HG03521 (cell line): ENCODE measurements at regions not wholly inside any gene's neighbourhood (a gene's known extent, or its start where the extent isn't known, plus 50 kb on each side); places are given as distances from the start of the nearest gene placed in this dataset.

ENCODE experiments used
- ATAC-seq: cut with Tn5 transposase; IDR thresholded peaks from one replicate; pipeline ENCODE4 v1.9.1; 2021; ENCODE audit warnings: mild to moderate bottlenecking, moderate library complexity; ENCODE audit not compliant: unreplicated experiment

DNA sequence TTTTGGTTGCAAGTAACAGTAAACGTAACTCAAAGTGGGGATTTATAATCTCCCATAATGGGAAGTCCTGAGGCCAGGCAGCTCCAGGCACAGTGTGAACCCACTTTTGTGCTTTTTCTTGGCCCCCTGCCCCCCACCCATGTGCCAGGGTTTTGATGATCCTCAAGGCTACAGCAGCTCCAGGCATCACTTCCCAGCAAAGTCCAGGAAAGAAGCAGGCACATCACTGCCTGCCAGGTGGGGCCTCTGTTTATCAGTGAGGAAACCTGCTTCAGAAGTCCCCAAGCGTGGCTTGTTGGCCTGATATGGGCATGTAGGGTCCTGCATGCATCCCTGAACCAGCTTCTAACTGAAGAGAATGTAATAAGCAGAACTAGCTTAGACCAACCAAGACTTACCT is 299.2 kb upstream of the SKOR2 start:
- ATAC-seq, result no peak

DNA sequence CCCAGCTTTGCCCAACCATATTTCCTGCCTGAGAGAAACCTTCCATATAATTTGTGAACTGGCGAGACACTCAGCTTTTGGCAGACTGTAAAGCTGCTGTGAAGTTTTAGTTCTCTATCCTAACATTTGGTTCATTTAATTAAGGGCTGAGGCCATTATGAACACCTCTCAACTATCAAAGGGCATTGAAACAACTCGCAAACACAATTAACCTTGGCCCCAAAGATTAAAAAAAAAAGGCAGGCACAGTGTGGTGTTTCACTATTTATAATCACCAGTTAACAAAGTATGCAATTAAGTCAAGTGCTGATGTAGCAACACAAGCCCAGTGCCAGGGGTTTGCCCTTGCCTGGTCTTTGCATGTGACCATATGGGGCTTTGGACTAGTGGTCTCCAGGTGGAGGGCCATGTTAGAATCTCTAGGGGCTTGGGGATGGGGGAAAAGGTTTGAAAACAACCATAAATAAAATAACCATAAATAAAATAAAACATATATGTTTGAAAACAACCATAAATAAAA is 297.6 kb upstream of the SKOR2 start:
- no peak for ATAC-seq

DNA sequence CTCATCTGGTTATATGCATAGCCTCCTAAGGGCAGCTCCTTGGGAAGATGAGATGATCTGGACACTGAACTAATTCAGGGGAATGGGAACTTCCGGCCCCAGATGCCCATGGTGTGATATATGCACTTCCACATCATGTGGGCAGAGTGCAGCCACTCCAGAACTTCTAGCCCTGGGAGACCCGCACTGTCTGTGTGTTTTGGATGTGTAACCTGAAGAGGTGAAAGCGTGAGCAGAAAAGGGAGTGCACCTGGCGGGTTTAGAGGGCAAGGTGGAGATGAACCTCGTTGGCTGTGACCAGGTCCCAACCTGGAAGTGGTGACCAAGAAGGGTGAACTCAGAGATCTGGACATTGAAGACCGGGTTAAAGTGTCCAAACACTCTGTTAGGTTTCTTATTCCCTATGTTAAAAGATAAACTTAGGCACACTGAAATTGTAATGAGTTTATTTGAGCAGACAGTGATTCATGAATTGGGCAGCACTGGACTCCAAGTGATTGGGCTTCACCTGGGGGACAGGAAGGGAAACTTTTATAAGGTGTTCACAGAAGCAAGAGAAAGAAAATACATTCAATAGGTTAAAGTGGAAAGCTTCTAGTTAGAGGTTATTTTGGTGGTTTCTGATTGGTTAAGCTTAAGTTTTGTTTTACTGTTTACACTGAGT is 296.2 kb upstream of the SKOR2 start:
- no peak for ATAC-seq

DNA sequence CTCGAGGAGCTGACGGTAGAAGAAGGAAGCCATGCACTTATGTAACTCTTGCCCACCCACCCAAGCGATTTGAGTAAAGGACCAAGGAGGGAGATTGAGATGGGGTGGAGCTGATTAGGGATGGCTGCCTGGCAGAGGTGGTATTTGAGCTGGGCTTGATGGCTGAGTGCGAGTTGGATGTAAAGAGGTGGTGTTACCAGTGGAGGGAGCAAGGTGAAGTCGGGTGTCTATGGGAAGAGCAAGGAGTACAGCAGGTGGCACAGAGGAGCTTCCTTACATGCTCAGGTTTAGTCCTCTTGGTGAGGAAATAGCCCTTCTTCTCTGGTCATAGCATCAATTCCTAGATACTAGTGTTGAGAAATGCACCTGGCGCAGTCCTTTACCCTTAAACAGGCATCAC is 294.2 kb upstream of the SKOR2 start:
- no peak for ATAC-seq

DNA sequence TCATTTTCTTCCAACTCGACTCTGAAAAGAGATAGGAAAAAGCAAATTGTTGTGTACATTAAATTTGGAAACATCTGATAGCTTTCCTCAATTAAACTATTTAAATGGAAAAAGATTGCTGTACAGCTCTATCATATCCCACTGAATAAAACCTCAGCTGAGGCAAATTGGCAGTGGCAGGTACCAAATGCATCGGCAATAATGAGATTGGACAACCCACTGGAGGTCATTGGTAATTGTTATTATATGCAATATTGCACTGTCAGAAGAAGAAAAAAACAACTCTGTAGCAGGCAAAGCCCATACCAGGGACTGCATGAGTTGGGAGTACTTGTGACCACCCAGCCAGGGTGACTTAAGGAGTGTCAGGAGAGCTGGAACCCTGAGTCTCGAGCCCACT is 291.6 kb upstream of the SKOR2 start:
- no peak for ATAC-seq

DNA sequence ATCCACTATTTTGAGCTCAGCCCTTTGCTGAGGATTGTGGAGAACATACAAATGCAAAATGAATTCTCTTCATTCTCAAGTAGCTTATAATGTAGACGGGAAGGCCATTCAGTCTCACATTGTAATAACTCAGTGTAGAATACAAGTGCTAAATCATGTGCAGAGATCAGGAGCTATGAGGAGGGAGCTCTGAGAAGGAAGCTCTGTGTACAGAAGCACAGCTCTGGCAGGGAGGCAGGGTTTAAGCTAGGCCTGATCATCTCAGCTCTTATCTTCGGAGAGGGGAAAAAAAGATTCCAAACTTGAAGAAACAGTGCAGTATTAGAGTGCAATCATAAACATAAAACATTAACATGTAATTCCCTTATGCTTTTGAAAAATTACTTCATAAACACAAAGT is 291.1 kb upstream of the SKOR2 start:
- ATAC-seq, result no peak

DNA sequence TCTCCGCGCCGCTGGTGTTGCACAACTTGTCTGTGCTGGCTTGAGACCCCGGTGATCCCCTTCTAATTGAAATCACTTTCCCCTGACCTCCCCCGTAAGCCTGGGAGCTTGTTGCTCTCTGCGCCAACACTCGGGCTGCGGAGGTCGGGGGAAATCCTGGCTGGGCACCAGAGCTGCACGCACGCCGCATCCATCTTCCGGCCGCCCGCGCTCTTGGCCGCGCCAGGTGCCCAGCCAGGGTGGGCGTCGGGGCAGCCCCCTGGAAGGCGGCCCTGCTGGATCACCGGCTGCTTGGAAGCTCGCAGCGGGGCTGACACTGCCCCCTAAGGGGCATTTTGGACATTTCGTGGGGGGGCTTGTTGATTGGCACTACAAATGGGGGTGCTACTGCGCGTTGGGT is 280.3 kb upstream of the SKOR2 start:
- ATAC-seq, result no peak

DNA sequence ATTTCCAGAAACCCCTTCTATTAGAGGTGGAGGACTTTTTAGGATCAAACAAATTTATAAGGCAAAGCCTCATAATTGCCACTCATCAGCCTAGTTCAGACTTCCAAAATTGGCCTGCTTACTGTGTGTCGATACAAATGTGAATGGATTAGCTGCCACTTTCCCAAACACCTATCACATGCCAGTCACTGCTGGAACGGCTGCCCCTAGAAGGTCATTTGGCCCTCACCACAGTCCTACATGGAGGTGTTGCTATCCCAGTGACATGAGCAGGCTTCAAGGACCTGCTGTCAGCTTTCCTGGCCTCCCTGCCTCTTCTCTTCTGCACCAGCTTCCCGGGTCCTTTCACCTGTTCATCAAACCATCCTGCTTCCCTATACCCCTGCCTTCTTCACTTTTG is 279.2 kb upstream of the SKOR2 start:
- no peak for ATAC-seq

DNA sequence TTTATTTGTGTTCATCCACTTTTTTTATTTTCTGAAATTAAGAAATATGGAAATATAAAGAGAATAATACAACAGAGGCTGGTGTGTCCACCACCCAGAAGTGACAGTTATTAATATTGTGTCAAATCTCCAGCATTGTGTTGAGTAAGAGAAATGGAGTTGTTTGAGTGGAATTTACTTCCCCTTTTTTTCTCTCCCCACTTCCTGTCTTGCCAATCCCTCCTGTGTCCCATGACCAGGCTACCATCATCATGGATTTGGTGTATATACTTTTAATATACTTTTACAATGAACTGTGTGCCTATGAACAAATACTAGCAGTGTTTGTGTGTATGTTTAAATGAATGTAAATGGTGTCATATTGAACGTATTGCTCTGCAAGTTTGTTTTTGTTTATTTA is 276.9 kb upstream of the SKOR2 start:
- ATAC-seq, result no peak

DNA sequence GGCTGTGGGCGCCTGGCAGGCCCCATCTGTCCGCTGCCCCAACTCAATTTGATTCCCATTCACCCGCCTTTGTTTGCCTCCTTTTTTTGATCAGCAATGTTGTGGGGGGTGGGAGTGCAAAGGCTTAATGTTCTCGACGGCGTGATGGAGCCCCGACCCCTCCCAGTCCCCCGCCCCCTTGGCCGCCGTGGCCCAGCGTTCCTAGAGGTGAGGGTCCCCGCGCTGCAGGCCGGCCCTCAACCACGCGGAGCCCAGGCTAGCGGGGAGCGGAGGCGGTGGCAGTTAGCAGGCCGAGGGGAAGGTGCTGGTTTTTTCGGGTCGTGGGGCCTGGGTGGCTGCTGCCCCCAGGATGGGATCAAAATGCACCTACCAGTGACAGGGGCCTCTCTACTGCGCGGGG is 274.7 kb upstream of the SKOR2 start:
- no peak for ATAC-seq

DNA sequence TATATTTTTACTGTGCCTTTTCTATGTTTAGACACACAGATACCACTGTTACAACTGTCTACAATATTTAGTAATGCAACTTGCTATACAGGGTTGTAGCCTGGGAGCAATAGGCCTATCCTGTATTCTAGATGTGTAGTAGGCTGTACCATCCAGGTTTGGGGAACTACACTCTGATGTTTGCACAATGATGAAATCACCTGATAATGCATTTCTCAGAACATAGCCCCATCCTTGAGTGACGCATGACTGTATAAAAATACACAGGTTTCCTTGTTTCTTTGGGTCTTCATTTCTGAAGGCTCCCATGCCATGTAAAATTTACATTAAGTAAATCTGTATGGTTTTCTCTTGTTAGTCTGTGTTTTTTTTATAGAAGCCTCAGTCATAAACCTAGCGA is 270.9 kb upstream of the SKOR2 start:
- no peak for ATAC-seq

DNA sequence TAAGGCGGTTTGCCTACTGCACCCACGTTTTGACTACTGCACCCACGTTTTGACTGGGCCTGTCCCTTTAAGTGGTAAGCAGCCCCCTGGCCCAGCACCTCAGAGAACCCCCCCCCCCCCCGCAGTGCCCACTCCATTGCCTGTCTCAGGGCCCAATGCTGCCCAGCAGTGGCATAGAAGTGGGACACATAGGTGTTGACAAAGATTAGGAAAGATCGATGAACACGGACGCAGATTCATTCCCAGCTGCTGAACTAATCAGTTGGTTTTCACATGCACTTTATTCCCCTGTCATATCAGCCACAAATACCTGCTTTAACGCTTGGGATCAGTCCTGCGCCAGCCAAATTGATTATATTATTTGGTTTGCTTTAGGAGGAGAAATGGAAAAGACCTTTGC is 268.8 kb upstream of the SKOR2 start:
- ATAC-seq, result no peak

DNA sequence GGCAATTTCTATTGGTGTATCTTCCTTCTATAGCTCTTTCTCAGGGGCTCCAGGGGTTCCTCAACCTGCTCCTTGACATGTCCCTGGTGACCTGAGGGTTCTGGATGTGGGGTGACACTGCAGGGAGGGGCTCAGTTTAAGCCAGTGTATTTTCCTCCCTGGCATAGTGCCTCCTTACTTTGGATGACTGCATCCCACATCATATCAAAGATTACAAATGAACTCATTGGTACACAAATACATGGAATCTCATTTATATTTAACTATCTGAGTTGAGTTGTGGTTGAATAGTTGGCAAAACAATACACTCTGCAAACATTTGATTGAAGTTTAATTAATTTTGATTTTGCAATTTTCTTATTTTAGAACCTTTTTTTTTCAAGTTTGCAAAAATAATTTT is 268.2 kb upstream of the SKOR2 start:
- no peak for ATAC-seq

DNA sequence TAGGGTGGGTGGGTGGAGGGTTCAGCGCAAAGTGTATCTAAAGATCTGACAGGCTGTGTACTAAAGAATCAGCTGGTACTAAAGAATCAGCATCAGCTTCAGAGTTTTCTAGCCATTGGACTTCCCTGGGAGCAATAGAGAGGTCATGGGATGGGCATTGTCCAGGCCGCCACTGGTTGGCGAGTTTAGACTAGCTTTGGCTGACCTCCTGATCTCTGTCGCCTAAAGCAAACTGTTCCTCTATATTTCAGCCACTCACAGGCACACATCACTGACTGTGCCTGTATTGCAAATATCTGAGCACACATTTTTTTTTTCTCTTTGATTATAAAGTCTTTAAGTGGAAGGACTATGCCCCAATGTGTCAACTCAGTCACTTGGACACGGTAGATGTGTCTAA is 267.8 kb upstream of the SKOR2 start:
- ATAC-seq, result no peak

DNA sequence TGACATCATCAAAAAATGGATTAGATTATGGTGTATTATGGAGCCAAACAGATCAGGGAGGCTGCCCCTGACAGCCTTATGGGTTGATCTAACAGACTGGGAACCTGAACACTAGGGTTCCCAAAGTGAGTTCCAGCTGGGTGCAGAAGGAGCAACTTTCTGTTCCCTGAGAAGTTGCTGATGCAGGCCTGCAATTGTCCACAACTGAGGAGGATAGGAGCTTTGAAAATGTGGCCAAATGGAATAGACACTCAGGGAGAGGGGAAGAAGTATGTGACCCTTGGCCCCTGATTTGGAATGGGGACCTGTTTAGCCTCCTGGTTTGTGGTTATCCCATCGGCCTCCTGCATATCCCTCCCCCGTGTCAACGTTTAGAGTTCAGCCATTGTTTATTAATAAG is 262.2 kb upstream of the SKOR2 start:
- no peak for ATAC-seq

DNA sequence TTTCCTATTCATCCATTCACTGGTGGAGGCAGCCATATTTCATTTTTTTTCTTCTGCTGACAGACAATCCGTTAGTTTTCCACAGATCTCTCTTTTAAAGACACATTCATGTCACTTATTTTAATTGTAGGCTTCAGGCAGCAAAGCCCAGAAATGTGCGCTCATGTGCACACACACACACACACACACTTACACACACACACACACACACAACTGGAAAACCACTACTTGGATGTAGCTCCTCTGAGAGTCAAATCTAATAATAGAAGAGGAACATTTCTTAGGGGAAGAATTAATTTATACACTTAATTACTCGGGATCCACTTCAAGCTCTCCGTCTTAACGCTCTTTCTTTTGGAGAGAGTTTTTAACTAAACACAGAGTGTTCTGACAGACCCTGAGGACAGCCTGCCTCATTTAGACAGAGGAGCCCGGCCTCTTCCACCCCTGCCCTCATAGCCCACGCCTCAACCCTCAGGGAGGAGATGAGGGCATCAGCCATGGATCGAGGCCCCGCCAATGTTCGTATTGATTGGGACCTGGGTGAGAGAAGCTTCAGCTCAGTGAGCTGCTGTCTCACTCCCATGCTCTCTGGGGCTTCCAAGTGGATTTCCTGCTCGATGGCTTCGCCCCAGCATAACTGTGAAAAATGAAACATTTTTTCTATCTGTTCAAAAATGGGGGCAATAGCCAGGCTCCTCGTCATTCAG is 261.4 kb upstream of the SKOR2 start:
- no peak for ATAC-seq

DNA sequence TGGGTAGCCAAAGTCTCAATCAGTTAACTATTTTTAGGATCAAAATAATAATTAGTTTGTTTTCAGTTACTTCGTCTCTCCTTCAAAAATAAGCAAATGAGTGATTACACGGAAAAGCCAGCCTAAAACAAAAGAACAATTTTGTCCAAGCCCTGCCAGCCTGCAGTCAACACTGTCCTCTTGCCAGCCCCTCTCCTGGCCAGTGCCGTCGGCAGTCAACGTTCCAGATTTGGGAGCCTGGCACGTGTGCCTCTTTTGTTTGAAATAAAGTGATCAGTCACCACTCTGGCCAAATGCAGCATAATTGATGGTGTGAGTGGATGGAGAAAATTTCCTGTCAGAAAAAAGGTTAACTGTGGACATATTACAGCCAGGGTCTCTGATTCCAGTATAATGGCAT is 260.6 kb upstream of the SKOR2 start:
- no peak for ATAC-seq

DNA sequence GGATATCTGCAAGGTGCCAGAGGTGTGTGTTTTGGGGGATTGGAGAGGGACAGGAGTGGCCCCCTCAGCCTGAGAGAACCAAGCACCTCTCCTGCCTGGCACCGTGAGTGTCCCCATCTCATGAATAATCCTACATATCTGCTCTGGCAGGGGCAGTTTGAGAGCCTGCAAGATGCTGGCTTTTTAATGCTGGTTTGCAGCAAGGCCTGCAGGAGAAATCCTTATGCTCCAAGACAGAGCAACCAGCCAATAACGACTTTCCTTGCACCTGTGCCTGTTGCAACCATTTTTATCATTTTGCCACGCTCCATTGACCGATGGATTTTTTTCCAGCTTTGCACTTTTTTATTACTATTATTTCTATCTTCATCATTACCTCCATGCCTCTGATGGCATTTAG is 259.4 kb upstream of the SKOR2 start:
- ATAC-seq, result no peak

DNA sequence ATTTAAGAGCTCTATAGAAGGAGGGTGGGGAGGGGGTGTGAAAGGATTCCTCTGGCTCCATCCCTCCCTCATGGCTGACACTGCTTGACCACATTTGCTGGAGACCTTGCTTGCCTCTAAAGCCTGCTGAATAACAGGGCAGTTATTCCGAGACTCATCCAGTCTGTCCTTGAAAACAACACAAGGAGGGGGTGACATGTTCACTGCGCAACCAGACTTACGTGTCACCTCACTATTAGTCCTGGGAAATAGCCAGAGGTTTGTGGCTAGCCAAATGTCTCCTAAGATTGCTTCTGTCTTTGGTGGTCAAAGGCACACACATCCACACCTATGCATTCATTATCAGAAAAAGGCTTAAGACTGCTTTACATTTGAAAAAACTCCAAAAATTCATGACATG is 256.2 kb upstream of the SKOR2 start:
- no peak for ATAC-seq

DNA sequence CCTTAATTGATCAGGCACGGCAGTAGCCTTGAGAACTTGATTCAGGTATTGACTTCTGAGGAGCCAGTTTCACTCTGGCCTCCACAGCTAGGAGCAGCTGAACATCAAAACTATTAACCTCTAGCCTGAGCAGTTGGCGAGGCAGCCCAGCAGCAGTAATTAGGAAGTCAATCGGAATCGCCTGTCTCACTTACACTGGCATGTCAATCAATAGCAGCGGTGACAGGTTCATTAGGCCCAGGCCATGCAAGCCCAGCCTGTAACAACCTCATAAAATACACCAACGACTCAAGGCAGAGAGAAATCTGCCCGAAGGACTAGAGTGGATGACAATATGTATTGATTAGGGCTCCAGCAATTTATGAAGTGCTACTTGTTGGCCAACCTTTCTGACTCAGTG is 255.4 kb upstream of the SKOR2 start:
- ATAC-seq, result no peak

DNA sequence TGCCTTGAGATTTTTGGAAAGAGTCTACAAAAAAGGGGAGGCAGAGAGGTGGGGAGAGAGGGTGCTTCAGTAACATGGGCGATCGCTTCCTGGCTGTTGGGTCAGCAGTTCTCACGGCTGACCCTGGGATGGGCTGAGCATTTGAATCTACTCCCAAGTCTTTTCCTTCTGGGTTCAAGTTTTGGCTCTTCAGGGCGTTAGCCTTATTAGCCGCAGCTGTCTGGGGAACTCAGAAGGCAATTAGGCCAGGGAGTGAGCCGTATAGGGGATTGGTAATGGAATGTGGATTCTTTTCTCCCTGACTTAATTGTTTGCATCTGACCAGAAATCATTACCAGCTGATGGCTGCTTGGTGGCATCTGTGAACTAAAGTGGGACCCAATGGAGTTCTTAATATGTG is 250.5 kb upstream of the SKOR2 start:
- ATAC-seq, result no peak

DNA sequence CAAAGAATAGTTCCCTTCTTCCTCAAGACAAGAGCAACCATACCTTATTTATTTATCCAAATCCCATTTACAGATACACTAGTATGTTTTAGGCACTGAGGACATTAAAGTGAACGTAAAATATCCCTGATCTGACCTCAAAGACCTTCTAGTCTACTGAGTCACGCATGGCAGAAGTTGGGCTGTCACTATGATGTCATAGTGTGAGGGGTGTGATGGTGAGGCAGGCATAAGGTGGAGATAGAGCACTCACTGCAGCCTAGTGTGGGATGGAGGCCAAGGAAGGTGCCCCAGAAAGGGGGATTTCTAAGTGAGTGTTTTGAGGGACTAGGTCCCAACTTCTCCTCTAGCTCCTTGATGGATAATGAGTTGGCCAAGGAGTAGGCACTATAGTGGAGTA is 249.5 kb upstream of the SKOR2 start:
- ATAC-seq, result no peak

DNA sequence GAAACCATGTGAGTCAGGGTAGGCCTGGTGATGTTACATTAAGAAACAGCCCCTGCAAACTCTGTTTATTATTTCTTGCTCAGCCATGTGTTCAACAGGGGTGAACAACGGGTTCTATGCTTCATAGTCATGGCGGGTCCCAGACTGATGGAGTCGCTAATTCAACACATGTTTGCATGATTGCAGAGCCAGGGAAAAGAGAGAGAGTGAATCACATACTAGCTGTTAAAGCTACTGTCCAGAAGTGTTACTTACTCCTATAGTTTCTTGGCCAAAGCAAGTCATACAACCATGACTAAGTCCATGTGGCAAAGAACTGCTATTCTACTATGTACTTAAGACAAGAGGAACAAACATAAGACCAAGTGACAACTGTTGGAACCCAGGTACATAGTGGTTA is 241.2 kb upstream of the SKOR2 start:
- no peak for ATAC-seq
